Liver (tissue), 8 donors: ENCODE measurements at regions not wholly inside any gene's neighbourhood (a gene's known extent, or its start where the extent isn't known, plus 50 kb on each side); places are given as distances from the start of the nearest gene placed in this dataset.

ENCODE experiments used
- DNase-seq: peaks from one replicate; pipeline ENCODE4 v3.0.0-alpha.2; 2017; ENCODE audit warnings: low spot score
- H3K27ac ChIP-seq, 2 donors: one replicate each; pipeline ENCODE4 v1.7.0; 2013; ENCODE audit warnings: inconsistent platforms in 2 of 2, low read length in 2 of 2, control low read depth in 1 of 2, low read depth in 1 of 2, mild to moderate bottlenecking in 1 of 2
- H3K27me3 ChIP-seq, 4 donors: one replicate each; pipeline versions ENCODE4 v1.6.1 to v1.7.0; 2013; ENCODE audit warnings: low read length in 3 of 4, inconsistent platforms in 1 of 4, mild to moderate bottlenecking in 1 of 4, moderate library complexity in 1 of 4; ENCODE audit not compliant: control insufficient read depth in 4 of 4, insufficient read depth in 4 of 4
- H3K36me3 ChIP-seq, 4 donors: one replicate each; pipeline versions ENCODE4 v1.6.1 to v1.7.0; 2013; ENCODE audit warnings: low read length in 3 of 4, mild to moderate bottlenecking in 3 of 4, low read depth in 1 of 4, moderate library complexity in 1 of 4; ENCODE audit not compliant: control insufficient read depth in 4 of 4, insufficient read depth in 3 of 4
- H3K4me1 ChIP-seq, 4 donors: one replicate each; pipeline versions ENCODE4 v1.6.1 to v1.7.0; 2013; ENCODE audit warnings: low read length in 3 of 4, mild to moderate bottlenecking in 3 of 4, moderate library complexity in 1 of 4; ENCODE audit not compliant: control insufficient read depth in 4 of 4, insufficient read depth in 4 of 4
- H3K4me3 ChIP-seq, 3 donors: one replicate each; pipeline versions ENCODE4 v1.6.1 to v1.7.0; 2013; ENCODE audit warnings: low read length in 3 of 3, control low read depth in 1 of 3, low read depth in 1 of 3, mild to moderate bottlenecking in 1 of 3
- H3K9ac ChIP-seq, 2 donors: one replicate each; pipeline ENCODE4 v1.7.0; 2013; ENCODE audit warnings: low read length in 2 of 2, mild to moderate bottlenecking in 2 of 2, moderate library complexity in 2 of 2, control low read depth in 1 of 2, low read depth in 1 of 2
- H3K9me3 ChIP-seq, 4 donors: one replicate each; pipeline versions ENCODE4 v1.6.1 to v1.7.0; 2013; ENCODE audit warnings: low read length in 3 of 4; ENCODE audit not compliant: control insufficient read depth in 4 of 4
- ATF3 ChIP-seq: IDR thresholded peaks from 2 replicates; pipeline ENCODE4 v1.6.1; 2016; ENCODE audit warnings: antibody characterized with exemption
- CTCF ChIP-seq: fragments of 150-350 bp; IDR thresholded peaks from 2 replicates; pipeline ENCODE4 v1.5.1; 2017; ENCODE audit warnings: improper control_type of control experiment, low read depth, low read length; ENCODE audit not compliant: missing input control
- EGR1 ChIP-seq, 2 donors: IDR thresholded peaks; 2 replicates each; pipeline ENCODE4 v1.6.1; 2016 to 2018; ENCODE audit warnings: antibody characterized with exemption in 2 of 2, low read depth in 2 of 2
- FOXA1 ChIP-seq: IDR thresholded peaks from 2 replicates; pipeline ENCODE4 v1.6.1; 2016; ENCODE audit warnings: antibody characterized with exemption
- FOXA2 ChIP-seq: IDR thresholded peaks from 2 replicates; pipeline ENCODE4 v1.6.1; 2016; ENCODE audit warnings: antibody characterized with exemption
- GABPA ChIP-seq, 2 donors: IDR thresholded peaks in 1 of 2; conservative IDR thresholded peaks in 1 of 2; 2 replicates each; pipeline ENCODE4 v1.6.1; 2016; ENCODE audit warnings: antibody characterized with exemption in 2 of 2, mild to moderate bottlenecking in 1 of 2, moderate library complexity in 1 of 2
- HNF4A ChIP-seq, 2 donors: conservative IDR thresholded peaks; 2 replicates each; pipeline ENCODE4 v1.6.1; 2016; ENCODE audit warnings: antibody characterized with exemption in 2 of 2, mild to moderate bottlenecking in 2 of 2
- HNF4G ChIP-seq: IDR thresholded peaks from 2 replicates; pipeline ENCODE4 v1.6.1; 2016; ENCODE audit warnings: antibody characterized with exemption
- JUND ChIP-seq, 2 donors: IDR thresholded peaks; 2 replicates each; pipeline ENCODE4 v1.6.1; 2016; ENCODE audit warnings: antibody characterized with exemption in 2 of 2
- NR2F2 ChIP-seq: IDR thresholded peaks from 2 replicates; pipeline ENCODE4 v1.6.1; 2016; ENCODE audit warnings: antibody characterized with exemption
- RXRA ChIP-seq, 2 donors: IDR thresholded peaks; 2 replicates each; pipeline ENCODE4 v1.6.1; 2017 to 2018; ENCODE audit warnings: antibody characterized with exemption in 2 of 2, mild to moderate bottlenecking in 1 of 2
- SP1 ChIP-seq: IDR thresholded peaks from 2 replicates; pipeline ENCODE4 v1.6.1; 2018; ENCODE audit warnings: antibody characterized with exemption, mild to moderate bottlenecking
- TAF1 ChIP-seq: conservative IDR thresholded peaks from 2 replicates; pipeline ENCODE4 v1.6.1; 2016; ENCODE audit warnings: antibody characterized with exemption, mild to moderate bottlenecking
- WGBS: extraction: QIAGEN DNeasy Blood & Tissue Kit; methylation state at CpG from one replicate; pipeline ENCODE4 v1.1.7; 2013; 5-methylcytosine and 5-hydroxymethylcytosine counted together
- TF ChIP-seq, protein P1 (sequence below): IDR thresholded peaks from 2 replicates; pipeline ENCODE4 v1.6.1; 2016; ENCODE audit warnings: antibody characterized with exemption
- TF ChIP-seq, protein P2 (sequence below): IDR thresholded peaks from 2 replicates; pipeline ENCODE4 v1.6.1; 2016; ENCODE audit warnings: antibody characterized with exemption, mild to moderate bottlenecking
- donor health status: healthy.
- donor health status: healthy.
- donor health status: healthy.
- donor health status: healthy.
- donor health status: healthy.

- TF ChIP-seq, protein P1, sequence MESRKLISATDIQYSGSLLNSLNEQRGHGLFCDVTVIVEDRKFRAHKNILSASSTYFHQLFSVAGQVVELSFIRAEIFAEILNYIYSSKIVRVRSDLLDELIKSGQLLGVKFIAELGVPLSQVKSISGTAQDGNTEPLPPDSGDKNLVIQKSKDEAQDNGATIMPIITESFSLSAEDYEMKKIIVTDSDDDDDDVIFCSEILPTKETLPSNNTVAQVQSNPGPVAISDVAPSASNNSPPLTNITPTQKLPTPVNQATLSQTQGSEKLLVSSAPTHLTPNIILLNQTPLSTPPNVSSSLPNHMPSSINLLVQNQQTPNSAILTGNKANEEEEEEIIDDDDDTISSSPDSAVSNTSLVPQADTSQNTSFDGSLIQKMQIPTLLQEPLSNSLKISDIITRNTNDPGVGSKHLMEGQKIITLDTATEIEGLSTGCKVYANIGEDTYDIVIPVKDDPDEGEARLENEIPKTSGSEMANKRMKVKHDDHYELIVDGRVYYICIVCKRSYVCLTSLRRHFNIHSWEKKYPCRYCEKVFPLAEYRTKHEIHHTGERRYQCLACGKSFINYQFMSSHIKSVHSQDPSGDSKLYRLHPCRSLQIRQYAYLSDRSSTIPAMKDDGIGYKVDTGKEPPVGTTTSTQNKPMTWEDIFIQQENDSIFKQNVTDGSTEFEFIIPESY: no peak
Measured at GRCh38 chr15:36479200-36479896, 100.1 kb upstream of the CDIN1 start (continued).

DNA sequence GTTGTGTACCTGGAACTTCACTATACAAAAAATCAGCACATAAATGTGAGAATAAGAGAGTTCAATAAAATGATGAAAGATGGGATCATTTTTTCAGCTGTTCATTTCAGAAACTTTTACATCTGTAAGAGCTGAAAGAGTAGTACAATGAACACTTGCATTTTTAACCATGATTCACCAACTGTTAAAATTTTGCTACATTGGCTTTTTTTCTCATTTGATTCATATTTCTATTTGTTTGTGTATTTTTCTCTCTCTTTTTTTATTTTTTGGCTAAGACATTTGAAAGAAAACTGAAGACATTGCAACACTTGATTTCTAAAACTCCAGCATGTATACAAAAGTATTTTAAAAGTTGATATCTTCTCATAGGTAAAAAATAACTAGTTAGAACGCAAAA, 98.3 kb upstream of the CDIN1 start:
- 93% methylated on average over 1 of the region's 1 CpG for WGBS
- Histone ChIP-seq H3K27me3 (peaks cover 0 to 5% (median 1%) of the 10 kb centered on the region in 4 donors), H3K9ac (no peak overlapping the region), H3K4me3 (no peak overlapping the region), H3K9me3 (no peaks in the 10 kb centered on the region), H3K4me1 (no peaks in the 10 kb centered on the region), H3K36me3 (no peaks in the 10 kb centered on the region), H3K27ac (no peak overlapping the region)
- no peak for DNase-seq
- TF ChIP-seq HNF4A (conservative IDR thresholded peaks at IDR 0.05) (no peak), SP1 (no peak), RXRA (IDR thresholded peaks at IDR 0.05) (no peak), NR2F2 (no peak), FOXA2 (no peak)
- TF ChIP-seq, protein P1: no peak

GRCh38 chr15:36483409-36483808, 96.0 kb upstream of the CDIN1 start:
- Histone ChIP-seq H3K9me3 (no peaks in the 10 kb centered on the region), H3K4me3 (no peak overlapping the region), H3K36me3 (no peaks in the 10 kb centered on the region), H3K27ac (no peak overlapping the region), H3K27me3 (peaks cover 0 to 5% (median 1%) of the 10 kb centered on the region in 4 donors), H3K4me1 (no peaks in the 10 kb centered on the region), H3K9ac (no peak overlapping the region)
- TF ChIP-seq RXRA (IDR thresholded peaks at IDR 0.05) (no peak), EGR1 (IDR thresholded peaks at IDR 0.05; ENCODE audit: low read depth in 2 of 2) (no peak), NR2F2 (no peak), TAF1 (no peak), ATF3 (no peak), JUND (IDR thresholded peaks at IDR 0.05) (no peak), FOXA1 (no peak), HNF4A (conservative IDR thresholded peaks at IDR 0.05) (no peak), SP1 (no peak), HNF4G (no peak), CTCF (no peak), GABPA (IDR thresholded peaks at IDR 0.05 in 1 of 2, conservative IDR thresholded peaks at IDR 0.05 in 1 of 2) (no peak)
- TF ChIP-seq, protein P1: no peak
- TF ChIP-seq, protein P2, sequence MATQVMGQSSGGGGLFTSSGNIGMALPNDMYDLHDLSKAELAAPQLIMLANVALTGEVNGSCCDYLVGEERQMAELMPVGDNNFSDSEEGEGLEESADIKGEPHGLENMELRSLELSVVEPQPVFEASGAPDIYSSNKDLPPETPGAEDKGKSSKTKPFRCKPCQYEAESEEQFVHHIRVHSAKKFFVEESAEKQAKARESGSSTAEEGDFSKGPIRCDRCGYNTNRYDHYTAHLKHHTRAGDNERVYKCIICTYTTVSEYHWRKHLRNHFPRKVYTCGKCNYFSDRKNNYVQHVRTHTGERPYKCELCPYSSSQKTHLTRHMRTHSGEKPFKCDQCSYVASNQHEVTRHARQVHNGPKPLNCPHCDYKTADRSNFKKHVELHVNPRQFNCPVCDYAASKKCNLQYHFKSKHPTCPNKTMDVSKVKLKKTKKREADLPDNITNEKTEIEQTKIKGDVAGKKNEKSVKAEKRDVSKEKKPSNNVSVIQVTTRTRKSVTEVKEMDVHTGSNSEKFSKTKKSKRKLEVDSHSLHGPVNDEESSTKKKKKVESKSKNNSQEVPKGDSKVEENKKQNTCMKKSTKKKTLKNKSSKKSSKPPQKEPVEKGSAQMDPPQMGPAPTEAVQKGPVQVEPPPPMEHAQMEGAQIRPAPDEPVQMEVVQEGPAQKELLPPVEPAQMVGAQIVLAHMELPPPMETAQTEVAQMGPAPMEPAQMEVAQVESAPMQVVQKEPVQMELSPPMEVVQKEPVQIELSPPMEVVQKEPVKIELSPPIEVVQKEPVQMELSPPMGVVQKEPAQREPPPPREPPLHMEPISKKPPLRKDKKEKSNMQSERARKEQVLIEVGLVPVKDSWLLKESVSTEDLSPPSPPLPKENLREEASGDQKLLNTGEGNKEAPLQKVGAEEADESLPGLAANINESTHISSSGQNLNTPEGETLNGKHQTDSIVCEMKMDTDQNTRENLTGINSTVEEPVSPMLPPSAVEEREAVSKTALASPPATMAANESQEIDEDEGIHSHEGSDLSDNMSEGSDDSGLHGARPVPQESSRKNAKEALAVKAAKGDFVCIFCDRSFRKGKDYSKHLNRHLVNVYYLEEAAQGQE: no peak
- WGBS: 95% methylated on average over 1 of the region's 1 CpG
- no peak for DNase-seq
